ENCODE measurements at regions not wholly inside any gene's neighbourhood (a gene's known extent, or its start where the extent isn't known, plus 50 kb on each side); places are given as distances from the start of the nearest gene placed in this dataset.

DNA sequence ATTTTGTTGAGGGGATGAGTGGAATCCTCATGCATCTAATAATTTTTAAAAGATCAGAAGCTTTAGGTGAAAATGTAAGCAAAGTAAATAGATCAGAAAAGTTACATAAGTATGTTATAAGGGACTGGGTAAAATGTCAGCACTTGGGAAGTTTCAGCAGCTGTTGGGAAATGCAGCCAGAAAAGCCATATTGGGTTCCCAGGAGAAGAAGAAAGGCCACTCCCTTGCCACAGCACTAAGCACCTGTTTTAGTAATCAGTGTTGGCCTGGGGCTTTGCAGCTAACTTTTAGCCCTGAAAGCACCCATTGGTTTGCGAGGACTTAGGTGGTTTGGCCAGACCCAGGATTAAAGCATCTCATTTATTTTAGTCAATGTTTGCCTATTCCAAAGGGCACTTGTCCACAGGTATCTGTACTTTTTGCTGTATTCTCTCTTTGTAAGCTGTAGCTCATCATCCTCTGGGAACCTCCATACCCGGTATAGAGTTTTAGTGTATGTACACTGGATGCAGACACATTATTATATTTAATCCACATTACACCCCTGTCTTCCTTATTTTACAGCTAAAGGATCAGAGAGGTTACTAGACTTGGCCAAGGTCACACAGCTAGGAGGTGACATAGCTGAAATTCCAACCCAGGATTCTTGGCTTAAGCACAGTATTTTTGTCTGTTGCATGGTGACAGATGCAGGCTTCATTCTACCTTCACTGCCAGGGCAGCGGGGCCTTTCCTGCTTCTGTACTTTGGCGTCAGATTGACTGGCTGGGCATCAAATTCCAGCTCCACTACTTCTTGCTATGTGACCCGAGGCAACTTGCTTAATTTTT, 127.7 kb upstream of the SESN3 start:
- 38% methylated on average over 5 of the region's 5 CpGs for WGBS (ENCODE audit: low lambda C conversion rate)
- DNase-seq, result no peak
- Histone ChIP-seq H3K9ac (no peak overlapping the region), H3K36me3 (replicated peaks in 1 of 2; ENCODE audit: control insufficient read depth in 1 of 2, insufficient read depth in 2 of 2, low read length in 1 of 2) (no peaks in the 10 kb centered on the region), H3K9me3 (no peaks in the 10 kb centered on the region), H3K27me3 (ENCODE audit: insufficient read depth) (no peaks in the 10 kb centered on the region), H3K27ac (ENCODE audit: low read depth in 2 of 2, low read length in 1 of 2) (no peak overlapping the region), H3K79me2 (ENCODE audit: insufficient read depth) (no peaks in the 10 kb centered on the region), H3F3A (replicated peaks; ENCODE audit: insufficient read depth) (no peaks in the 10 kb centered on the region), H3K4me1 (ENCODE audit: control insufficient read depth in 1 of 2, insufficient read depth in 2 of 2, low read depth in 1 of 2, low read length in 1 of 2) (peaks cover 0 to 1% of the 10 kb centered on the region in 2 experiments; a peak in 1 of 4 replicates), H3K4me3 (ENCODE audit: low read depth in 2 of 2, low read length in 1 of 2) (no peak overlapping the region), H3K9me2 (no peaks in the 10 kb centered on the region), H2AFZ (ENCODE audit: low read depth) (no peak overlapping the region), H3K4me2 (no peak overlapping the region), H4K20me1 (ENCODE audit: insufficient read depth) (no peaks in the 10 kb centered on the region)
- POLR2A ChIA-PET, result no interaction called here
- TF ChIP-seq RCOR1 (IDR thresholded peaks at IDR 0.05; ENCODE audit: low read length), result no peak
- no peak for TF ChIP-seq FOXM1 (IDR thresholded peaks at IDR 0.05; ENCODE audit: low read depth)
- TF ChIP-seq YY1 (IDR thresholded peaks at IDR 0.05; ENCODE audit: low read depth), result no peak
- TF ChIP-seq ELF1 (IDR thresholded peaks at IDR 0.05), result no peak
- TF ChIP-seq CHD2 (IDR thresholded peaks at IDR 0.05; ENCODE audit: low read length, partially characterized antibody), result no peak
- TF ChIP-seq TEAD4 (IDR thresholded peaks at IDR 0.05; ENCODE audit: borderline replicate concordance, insufficient read depth), result no peak
- TF ChIP-seq NRF1 (IDR thresholded peaks at IDR 0.05; ENCODE audit: low read depth, low read length), result no peak
- TF ChIP-seq, protein P1, sequence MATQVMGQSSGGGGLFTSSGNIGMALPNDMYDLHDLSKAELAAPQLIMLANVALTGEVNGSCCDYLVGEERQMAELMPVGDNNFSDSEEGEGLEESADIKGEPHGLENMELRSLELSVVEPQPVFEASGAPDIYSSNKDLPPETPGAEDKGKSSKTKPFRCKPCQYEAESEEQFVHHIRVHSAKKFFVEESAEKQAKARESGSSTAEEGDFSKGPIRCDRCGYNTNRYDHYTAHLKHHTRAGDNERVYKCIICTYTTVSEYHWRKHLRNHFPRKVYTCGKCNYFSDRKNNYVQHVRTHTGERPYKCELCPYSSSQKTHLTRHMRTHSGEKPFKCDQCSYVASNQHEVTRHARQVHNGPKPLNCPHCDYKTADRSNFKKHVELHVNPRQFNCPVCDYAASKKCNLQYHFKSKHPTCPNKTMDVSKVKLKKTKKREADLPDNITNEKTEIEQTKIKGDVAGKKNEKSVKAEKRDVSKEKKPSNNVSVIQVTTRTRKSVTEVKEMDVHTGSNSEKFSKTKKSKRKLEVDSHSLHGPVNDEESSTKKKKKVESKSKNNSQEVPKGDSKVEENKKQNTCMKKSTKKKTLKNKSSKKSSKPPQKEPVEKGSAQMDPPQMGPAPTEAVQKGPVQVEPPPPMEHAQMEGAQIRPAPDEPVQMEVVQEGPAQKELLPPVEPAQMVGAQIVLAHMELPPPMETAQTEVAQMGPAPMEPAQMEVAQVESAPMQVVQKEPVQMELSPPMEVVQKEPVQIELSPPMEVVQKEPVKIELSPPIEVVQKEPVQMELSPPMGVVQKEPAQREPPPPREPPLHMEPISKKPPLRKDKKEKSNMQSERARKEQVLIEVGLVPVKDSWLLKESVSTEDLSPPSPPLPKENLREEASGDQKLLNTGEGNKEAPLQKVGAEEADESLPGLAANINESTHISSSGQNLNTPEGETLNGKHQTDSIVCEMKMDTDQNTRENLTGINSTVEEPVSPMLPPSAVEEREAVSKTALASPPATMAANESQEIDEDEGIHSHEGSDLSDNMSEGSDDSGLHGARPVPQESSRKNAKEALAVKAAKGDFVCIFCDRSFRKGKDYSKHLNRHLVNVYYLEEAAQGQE (IDR thresholded peaks at IDR 0.05; ENCODE audit: low read depth, low read length), result no peak
- TF ChIP-seq FOXJ3 (CRISPR knock-in tag; IDR thresholded peaks at IDR 0.05), result no peak
- no peak for TF ChIP-seq FOSL2 (IDR thresholded peaks at IDR 0.05; ENCODE audit: borderline replicate concordance, low read depth)
- no peak for TF ChIP-seq MEF2A (IDR thresholded peaks at IDR 0.05; ENCODE audit: borderline replicate concordance, low read depth)
- TF ChIP-seq MXI1 (IDR thresholded peaks at IDR 0.05; ENCODE audit: low read depth, low read length), result no peak
- TF ChIP-seq SIN3A (IDR thresholded peaks at IDR 0.05; ENCODE audit: borderline replicate concordance, low read depth, low read length), result no peak
- TF ChIP-seq, protein P2, sequence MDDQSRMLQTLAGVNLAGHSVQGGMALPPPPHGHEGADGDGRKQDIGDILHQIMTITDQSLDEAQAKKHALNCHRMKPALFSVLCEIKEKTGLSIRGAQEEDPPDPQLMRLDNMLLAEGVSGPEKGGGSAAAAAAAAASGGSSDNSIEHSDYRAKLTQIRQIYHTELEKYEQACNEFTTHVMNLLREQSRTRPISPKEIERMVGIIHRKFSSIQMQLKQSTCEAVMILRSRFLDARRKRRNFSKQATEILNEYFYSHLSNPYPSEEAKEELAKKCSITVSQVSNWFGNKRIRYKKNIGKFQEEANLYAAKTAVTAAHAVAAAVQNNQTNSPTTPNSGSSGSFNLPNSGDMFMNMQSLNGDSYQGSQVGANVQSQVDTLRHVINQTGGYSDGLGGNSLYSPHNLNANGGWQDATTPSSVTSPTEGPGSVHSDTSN (IDR thresholded peaks at IDR 0.05), result no peak
- TF ChIP-seq, protein P3, sequence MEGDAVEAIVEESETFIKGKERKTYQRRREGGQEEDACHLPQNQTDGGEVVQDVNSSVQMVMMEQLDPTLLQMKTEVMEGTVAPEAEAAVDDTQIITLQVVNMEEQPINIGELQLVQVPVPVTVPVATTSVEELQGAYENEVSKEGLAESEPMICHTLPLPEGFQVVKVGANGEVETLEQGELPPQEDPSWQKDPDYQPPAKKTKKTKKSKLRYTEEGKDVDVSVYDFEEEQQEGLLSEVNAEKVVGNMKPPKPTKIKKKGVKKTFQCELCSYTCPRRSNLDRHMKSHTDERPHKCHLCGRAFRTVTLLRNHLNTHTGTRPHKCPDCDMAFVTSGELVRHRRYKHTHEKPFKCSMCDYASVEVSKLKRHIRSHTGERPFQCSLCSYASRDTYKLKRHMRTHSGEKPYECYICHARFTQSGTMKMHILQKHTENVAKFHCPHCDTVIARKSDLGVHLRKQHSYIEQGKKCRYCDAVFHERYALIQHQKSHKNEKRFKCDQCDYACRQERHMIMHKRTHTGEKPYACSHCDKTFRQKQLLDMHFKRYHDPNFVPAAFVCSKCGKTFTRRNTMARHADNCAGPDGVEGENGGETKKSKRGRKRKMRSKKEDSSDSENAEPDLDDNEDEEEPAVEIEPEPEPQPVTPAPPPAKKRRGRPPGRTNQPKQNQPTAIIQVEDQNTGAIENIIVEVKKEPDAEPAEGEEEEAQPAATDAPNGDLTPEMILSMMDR (IDR thresholded peaks at IDR 0.05), result no peak
- TF ChIP-seq, protein P4, sequence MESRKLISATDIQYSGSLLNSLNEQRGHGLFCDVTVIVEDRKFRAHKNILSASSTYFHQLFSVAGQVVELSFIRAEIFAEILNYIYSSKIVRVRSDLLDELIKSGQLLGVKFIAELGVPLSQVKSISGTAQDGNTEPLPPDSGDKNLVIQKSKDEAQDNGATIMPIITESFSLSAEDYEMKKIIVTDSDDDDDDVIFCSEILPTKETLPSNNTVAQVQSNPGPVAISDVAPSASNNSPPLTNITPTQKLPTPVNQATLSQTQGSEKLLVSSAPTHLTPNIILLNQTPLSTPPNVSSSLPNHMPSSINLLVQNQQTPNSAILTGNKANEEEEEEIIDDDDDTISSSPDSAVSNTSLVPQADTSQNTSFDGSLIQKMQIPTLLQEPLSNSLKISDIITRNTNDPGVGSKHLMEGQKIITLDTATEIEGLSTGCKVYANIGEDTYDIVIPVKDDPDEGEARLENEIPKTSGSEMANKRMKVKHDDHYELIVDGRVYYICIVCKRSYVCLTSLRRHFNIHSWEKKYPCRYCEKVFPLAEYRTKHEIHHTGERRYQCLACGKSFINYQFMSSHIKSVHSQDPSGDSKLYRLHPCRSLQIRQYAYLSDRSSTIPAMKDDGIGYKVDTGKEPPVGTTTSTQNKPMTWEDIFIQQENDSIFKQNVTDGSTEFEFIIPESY (IDR thresholded peaks at IDR 0.05; ENCODE audit: borderline replicate concordance, low read depth), result no peak
- TF ChIP-seq, protein P5, sequence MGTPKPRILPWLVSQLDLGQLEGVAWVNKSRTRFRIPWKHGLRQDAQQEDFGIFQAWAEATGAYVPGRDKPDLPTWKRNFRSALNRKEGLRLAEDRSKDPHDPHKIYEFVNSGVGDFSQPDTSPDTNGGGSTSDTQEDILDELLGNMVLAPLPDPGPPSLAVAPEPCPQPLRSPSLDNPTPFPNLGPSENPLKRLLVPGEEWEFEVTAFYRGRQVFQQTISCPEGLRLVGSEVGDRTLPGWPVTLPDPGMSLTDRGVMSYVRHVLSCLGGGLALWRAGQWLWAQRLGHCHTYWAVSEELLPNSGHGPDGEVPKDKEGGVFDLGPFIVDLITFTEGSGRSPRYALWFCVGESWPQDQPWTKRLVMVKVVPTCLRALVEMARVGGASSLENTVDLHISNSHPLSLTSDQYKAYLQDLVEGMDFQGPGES (IDR thresholded peaks at IDR 0.05; ENCODE audit: low read depth, low read length), result no peak
- CTCF ChIA-PET, result interaction anchor here (1.6 kb wide), 1 partner anchor 347 kb away, joined by 4 read pairs; no protein-coding TSS in a partner anchor
